Hepatocyte (in vitro differentiated cells): ENCODE measurements at regions not wholly inside any gene's neighbourhood (a gene's known extent, or its start where the extent isn't known, plus 50 kb on each side); places are given as distances from the start of the nearest gene placed in this dataset.

Experiments used
- CTCF ChIP-seq: fragments of 200-600 bp; sonication (generic); IDR thresholded peaks from 2 replicates; pipeline ENCODE4 v1.5.1; 2016; ENCODE audit warnings: antibody characterized with exemption, mild to moderate bottlenecking; ENCODE audit not compliant: poor library complexity
- EZH2 ChIP-seq: fragments of 200-600 bp; sonication (generic); IDR thresholded peaks from 2 replicates; pipeline ENCODE4 v1.6.1; 2016; ENCODE audit warnings: antibody characterized with exemption, mild to moderate bottlenecking, borderline replicate concordance
- EZH2phosphoT487 ChIP-seq: fragments of 200-600 bp; sonication (generic); IDR thresholded peaks from one replicate; pipeline ENCODE4 v1.6.1; 2018; ENCODE audit warnings: antibody characterized with exemption, mild to moderate bottlenecking, low read depth, moderate library complexity; ENCODE audit not compliant: unreplicated experiment, severe bottlenecking

GRCh38 chr5:66344544-66344943 is 200.4 kb downstream of the SREK1 start:
- TF ChIP-seq CTCF (no peak), EZH2 (no peak), EZH2phosphoT487 (no peak)
